Lower lobe of right lung (tissue), 2 donors: ENCODE measurements at regions not wholly inside any gene's neighbourhood (a gene's known extent, or its start where the extent isn't known, plus 50 kb on each side); places are given as distances from the start of the nearest gene placed in this dataset.

Source experiments
- ATAC-seq, 2 donors: fragments of 200-7000 bp; cut with Tn5 transposase; one replicate each; pipeline ENCODE4 v1.9.1; 2020 to 2022; ENCODE audit warnings: mild to moderate bottlenecking in 2 of 2, moderate library complexity in 2 of 2
- DNase-seq: peaks from one replicate; pipeline ENCODE4 v3.0.0-alpha.2; 2020
- H3K27ac ChIP-seq: fragments of 200-600 bp; one replicate; pipeline ENCODE4 v1.8.0; 2022
- H3K27me3 ChIP-seq: fragments of 200-600 bp; one replicate; pipeline ENCODE4 v1.8.0; 2022; ENCODE audit warnings: low read depth
- H3K36me3 ChIP-seq: fragments of 200-600 bp; one replicate; pipeline ENCODE4 v1.8.0; 2022; ENCODE audit warnings: mild to moderate bottlenecking
- H3K4me1 ChIP-seq: fragments of 200-600 bp; one replicate; pipeline ENCODE4 v1.8.0; 2022
- H3K4me3 ChIP-seq: fragments of 200-600 bp; one replicate; pipeline ENCODE4 v1.8.0; 2022; ENCODE audit warnings: mild to moderate bottlenecking
- H3K9me3 ChIP-seq: fragments of 200-600 bp; one replicate; pipeline ENCODE4 v1.8.0; 2022
- intact Hi-C: fragments of 100-400 bp; cut with DNase I; formaldehyde crosslinking; loops from one replicate; pipeline ENCODE4 v1.11.0; 2022
- TF ChIP-seq, protein P1 (sequence below): fragments of 200-600 bp; IDR thresholded peaks from one replicate; pipeline ENCODE4 v1.8.0; 2022; ENCODE audit warnings: antibody characterized with exemption, mild to moderate bottlenecking
- donor health status: DM: no; HTN: yes; CAD: no; lungs with severe emphysema.

DNA sequence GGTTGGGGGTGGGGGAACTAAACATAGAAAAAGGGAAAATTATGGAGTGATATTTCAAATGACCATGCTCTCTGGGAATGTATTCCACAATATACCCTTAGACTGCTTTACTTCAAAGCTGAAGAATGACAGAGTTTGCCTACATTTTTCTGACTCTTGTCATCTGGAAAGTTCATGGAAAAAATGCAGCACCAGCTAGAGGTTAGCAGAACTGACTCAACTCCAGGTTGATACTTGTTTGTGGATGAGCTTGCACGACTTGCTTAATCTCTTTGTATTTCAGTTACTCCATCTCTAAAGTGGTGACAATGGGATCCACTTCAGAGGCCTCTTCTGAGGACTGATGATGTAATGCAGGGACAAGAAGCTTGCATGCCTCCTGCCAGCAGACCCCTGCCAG is 824.0 kb upstream of the ID2 start:
- Histone ChIP-seq H3K4me3 (no peak overlapping the region), H3K27ac (no peak overlapping the region), H3K36me3 (no peaks in the 10 kb centered on the region), H3K27me3 (no peaks in the 10 kb centered on the region), H3K9me3 (no peaks in the 10 kb centered on the region), H3K4me1 (no peaks in the 10 kb centered on the region)
- intact Hi-C loops = no loop called here
- TF ChIP-seq, protein P1, sequence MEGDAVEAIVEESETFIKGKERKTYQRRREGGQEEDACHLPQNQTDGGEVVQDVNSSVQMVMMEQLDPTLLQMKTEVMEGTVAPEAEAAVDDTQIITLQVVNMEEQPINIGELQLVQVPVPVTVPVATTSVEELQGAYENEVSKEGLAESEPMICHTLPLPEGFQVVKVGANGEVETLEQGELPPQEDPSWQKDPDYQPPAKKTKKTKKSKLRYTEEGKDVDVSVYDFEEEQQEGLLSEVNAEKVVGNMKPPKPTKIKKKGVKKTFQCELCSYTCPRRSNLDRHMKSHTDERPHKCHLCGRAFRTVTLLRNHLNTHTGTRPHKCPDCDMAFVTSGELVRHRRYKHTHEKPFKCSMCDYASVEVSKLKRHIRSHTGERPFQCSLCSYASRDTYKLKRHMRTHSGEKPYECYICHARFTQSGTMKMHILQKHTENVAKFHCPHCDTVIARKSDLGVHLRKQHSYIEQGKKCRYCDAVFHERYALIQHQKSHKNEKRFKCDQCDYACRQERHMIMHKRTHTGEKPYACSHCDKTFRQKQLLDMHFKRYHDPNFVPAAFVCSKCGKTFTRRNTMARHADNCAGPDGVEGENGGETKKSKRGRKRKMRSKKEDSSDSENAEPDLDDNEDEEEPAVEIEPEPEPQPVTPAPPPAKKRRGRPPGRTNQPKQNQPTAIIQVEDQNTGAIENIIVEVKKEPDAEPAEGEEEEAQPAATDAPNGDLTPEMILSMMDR = no peak
- DNase-seq = no peak
- no peak for ATAC-seq

DNA sequence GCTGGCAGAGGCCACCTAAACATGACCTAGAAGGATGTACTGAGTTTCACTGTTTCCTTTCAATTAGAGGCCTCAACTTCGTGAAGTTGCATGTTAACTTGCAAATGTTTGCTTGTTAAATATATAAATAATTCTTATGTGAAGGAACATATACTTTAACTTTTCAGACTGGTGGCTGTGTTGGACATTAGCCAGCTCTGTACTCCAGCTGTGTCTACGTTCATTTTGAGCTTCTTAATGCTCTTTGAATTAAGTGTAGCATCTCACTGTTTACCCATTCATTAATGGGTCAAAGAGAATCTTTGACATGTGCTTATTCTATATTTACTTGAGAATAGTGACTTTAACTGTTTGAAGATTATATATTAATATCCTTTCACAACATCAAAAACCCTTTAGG is 823.2 kb upstream of the ID2 start:
- TF ChIP-seq, protein P1 = no peak
- no peak overlapping the region for H3K4me3 ChIP-seq
- ATAC-seq (no peak), DNase-seq (no peak)
- no peaks in the 10 kb centered on the region for H3K27me3 ChIP-seq
- H3K4me1 ChIP-seq = no peaks in the 10 kb centered on the region
- intact Hi-C loops = no loop called here
- no peak overlapping the region for H3K27ac ChIP-seq
- no peaks in the 10 kb centered on the region for H3K9me3 ChIP-seq
- no peaks in the 10 kb centered on the region for H3K36me3 ChIP-seq

DNA sequence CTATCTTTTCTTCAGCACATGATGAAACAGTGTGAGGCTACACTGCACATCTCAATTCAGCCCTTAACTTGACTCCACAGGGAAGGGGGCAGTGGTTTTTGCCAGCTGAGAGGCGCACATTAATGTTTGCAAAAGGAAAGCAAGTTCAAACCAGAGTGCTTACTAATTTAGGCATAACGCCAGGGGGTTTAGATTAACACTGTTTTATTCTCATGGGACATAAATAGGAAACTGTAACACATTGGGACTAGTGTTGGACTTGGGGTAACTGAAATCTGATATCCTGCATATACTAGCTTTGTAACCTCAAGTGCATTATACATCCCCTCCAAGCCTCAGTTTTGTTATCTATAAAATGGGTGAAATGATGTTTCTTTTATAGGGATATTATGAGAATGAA is 821.2 kb upstream of the ID2 start:
- TF ChIP-seq, protein P1 = no peak
- H3K4me3 ChIP-seq = no peak overlapping the region
- H3K9me3 ChIP-seq = no peaks in the 10 kb centered on the region
- ATAC-seq (no peak), DNase-seq (no peak)
- H3K36me3 ChIP-seq = no peaks in the 10 kb centered on the region
- intact Hi-C loops = no loop called here
- H3K4me1 ChIP-seq = no peaks in the 10 kb centered on the region
- no peaks in the 10 kb centered on the region for H3K27me3 ChIP-seq
- no peak overlapping the region for H3K27ac ChIP-seq

DNA sequence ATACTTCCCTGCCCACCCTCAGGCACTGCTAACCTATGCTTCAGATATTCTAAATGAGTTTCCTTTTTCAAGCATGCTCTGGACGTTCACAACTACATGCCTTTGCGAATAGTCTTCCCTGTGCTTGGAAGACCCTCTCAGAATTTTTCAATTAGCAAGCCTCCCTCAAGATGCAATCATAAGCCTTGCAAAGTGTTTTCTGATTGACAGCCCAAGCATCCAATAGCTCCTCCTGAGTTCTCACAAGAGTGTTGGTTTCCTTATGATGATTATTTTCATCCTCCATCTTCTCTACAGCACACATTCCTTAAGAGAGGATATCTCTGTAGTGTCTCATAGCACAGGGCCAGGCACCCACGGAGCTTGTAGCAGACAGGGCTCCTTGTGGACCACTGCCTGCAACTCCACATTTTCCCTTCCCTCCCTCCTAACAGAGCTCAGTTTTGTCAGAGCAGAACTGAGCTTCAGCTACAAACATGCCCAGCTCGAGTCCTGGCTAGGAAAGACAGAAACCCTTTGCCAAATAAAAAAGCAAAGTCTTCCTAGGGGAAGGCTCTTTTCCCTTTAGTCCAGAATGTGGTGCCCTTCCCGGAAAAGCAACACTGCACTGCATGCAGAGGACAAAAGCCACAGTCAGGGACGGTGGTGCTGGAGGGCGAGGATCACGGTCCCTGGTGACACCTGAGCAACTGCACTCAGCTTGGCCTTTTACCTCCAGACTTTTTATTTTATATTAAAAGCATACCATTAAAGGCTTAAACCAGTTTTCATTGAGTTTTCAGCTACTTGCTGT is 819.8 kb upstream of the ID2 start:
- Histone ChIP-seq H3K36me3 (no peaks in the 10 kb centered on the region), H3K4me1 (no peaks in the 10 kb centered on the region), H3K4me3 (no peak overlapping the region), H3K9me3 (no peaks in the 10 kb centered on the region), H3K27me3 (no peaks in the 10 kb centered on the region), H3K27ac (no peak overlapping the region)
- intact Hi-C loops = no loop called here
- TF ChIP-seq, protein P1 = no peak
- no peak for DNase-seq
- no peak for ATAC-seq

DNA sequence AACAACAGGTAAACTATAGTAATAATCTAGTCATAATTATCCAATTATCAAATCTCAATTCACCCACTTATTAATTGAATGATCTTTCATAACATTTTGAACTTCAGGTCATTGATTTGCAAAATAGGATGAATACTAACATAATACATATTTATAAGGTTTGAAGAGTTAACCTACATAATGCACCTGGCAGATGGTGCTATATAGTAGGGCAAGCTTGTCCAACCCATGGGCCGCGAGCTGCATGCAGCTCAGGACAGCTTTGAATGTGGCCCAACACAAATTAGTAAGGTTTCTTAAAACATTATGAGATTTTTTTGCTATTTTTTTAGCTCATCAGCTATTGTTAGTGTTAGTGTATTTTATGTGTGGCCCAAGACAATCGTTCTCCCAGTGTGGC is 815.8 kb upstream of the ID2 start:
- Histone ChIP-seq H3K27me3 (no peaks in the 10 kb centered on the region), H3K4me3 (no peak overlapping the region), H3K27ac (no peak overlapping the region), H3K9me3 (no peaks in the 10 kb centered on the region), H3K36me3 (no peaks in the 10 kb centered on the region), H3K4me1 (no peaks in the 10 kb centered on the region)
- intact Hi-C loops = no loop called here
- TF ChIP-seq, protein P1 = no peak
- DNase-seq (no peak), ATAC-seq (no peak)
